COLO829 (cell line): ENCODE measurements at regions not wholly inside any gene's neighbourhood (a gene's known extent, or its start where the extent isn't known, plus 50 kb on each side); places are given as distances from the start of the nearest gene placed in this dataset.
A peak's percentile ranks its signal among the peaks of the same experiment; 100 is the strongest.

Source experiments
- DNase-seq: peaks from one replicate; pipeline ENCODE4 v3.0.0; 2012; ENCODE audit warnings: low spot score

GRCh38 chr1:191895049-191895448, 263.2 kb upstream of the RGS18 start:
- no peak for DNase-seq

GRCh38 chr1:191895462-191896058, 262.7 kb upstream of the RGS18 start:
- DNase-seq, result peak; percentile 9

DNA sequence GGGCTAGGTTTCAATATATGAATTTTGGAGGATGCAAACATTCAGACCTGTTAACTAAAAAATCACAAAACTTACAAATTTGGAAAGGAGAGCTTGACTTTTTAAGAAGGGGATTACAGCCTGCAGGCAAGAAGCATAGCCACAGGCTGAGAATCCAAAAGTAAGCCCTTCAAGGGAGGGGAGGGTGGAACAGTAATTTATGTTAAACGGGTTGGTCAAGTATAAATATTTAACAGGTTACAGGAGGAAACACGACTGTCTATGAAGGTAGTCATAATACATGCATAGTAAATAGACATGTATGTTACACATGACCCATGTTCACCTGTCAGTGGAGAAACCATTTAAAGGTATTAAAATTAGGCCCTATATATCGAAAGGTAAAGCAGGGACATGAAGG, 261.1 kb upstream of the RGS18 start:
- DNase-seq, result no peak

DNA sequence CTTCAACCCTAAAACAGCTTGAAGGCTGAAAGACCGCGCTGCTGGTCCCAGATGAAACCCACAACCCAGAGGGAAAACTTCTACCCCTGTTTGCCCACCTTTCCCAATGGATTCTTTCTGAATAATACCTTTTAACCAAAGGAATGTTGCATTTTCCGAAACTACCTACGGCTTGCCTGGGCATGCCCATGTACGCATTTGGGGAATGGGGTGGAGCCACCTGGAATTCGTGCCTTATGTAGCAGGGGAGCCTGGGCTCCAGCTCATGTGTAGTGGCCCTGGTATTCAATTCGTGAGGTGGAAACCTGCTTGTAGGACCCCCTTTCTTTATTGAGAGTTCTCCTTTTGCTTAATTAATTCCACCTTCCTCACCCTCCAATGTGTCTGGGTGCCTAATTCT, 256.6 kb upstream of the RGS18 start:
- DNase-seq, result no peak

- no peak for DNase-seq
These were observed 253.3 kb upstream of the RGS18 start for GRCh38 chr1:191904991-191905390.

- no peak for DNase-seq
These were observed 252.5 kb upstream of the RGS18 start for GRCh38 chr1:191905781-191906180.

- no peak for DNase-seq
These were observed 251.1 kb upstream of the RGS18 start for GRCh38 chr1:191907121-191907520.

DNA sequence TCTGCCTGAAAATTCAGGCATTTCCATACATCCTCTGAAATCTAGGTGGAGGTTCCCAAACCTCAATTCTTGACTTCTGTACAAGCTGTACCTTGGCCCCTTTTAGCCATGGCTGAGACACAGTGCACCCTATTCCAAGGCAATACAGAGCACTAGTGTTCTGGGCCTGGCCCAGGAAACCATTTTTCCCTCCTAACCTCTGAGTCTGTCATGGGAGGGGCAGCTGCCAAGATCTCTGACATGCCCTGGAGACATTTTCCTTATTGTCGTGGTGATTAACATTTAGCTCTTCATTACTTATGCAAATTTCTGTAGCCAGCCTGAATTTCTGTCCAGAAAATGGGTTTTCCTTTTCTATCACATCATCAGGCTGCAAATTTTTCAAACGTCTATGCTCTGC, 248.0 kb upstream of the RGS18 start:
- DNase-seq, result no peak

DNA sequence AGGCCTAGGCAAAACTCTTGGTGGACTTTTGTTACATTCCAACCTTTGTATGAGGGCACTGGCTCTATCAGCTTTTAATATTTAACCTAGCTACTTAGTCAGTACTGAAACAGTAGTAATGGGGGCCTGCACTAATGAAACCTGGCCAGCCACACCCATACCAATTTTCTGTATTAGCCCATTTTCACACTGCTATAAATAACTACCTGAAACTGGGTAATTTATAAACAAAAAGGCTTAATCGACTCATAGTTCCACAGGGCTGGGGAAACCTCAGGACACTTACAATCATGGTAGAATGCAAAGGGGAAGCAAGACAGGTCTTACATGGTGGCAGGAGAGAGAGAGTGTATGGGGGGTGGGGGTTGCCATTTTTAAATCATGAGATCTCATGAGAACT, 245.7 kb upstream of the RGS18 start:
- no peak for DNase-seq

DNA sequence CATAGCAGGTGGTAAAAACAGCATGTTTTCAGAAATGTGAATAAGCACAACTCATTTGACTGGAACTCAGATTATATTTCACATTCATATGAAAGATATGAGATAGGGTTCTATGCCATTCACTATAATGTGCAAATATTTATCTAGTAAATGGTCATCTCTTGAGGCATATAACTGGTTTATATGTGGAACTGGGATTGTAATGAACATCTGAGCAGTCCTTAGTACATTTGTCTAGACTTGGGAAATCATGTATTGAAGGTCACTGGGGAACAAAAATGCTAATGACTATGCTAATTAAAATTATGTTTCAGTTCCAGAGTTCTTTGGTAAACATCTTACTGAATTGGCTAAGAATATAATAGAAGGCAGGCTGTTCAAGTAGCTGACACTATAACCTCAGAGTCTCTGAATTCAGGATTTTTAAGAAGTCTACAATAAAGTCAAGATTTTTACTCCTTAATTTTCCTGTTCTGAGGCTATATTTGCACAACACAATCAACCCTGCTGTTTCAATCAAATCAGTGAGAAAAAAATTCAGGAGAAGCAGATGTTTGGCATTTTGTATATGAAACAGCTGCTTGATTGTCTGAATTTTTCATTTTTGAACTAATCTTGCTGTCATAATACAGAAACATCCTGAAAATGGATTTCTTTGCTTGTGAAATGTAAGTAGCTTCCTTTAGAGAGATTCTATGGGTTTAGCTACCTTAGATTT, 244.8 kb upstream of the RGS18 start:
- no peak for DNase-seq

DNA sequence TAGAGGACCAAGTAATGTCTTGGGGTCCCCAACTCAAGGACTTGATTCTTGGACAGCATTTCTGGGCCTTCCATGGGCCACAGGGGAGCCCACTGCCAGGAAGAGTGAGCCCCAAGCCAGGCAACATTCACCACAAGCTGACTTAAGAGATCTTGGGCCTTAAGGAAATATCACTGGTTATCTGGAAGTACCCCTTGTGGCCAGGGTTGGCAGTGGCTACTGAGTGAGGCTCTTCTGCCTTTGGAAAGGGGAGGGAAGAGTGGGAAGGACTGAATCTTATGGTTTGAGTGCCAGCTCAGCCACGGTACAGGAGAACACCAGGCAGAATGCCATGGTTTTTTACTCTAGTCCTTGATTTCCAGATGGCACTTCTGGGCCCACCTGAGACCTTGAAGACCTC, 228.9 kb upstream of the RGS18 start:
- no peak for DNase-seq

DNA sequence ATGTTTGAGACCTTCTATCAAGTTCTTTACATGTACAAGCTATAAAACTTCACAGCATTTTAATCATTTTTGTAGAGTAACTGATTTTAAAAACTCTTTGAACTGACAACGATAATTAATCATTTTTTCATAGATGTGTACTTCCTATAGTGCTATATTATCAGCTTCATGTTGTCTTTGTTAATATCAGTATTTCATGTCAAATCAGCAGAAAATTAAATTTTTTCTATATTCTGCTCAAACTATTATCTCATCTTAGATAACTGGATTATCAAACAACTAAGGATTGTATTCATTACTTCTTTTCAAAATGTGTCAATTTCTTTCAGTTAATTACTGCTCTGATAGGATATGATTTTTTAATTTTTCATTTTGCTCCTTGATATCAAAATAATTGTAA, 214.6 kb upstream of the RGS18 start:
- no peak for DNase-seq

DNA sequence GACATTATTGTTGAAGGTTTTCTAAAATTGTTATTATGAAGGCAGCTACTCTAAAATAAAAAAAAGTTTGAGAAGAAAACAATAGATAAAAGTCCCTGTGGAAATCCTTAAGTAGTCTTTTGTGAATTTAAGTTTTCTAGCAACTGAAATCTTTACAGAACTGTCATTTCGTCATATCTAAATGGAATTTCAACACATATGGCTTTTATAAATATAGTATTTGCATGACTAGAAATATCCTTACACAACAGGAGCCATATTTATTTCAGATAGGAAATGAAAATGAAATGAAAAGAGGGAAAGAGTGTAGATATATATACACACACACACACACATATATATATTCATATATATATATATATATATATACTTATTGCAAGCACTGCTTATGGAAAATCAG, 204.7 kb upstream of the RGS18 start:
- no peak for DNase-seq

GRCh38 chr1:191959856-191960255, 198.4 kb upstream of the RGS18 start:
- DNase-seq, result peak; percentile 13

DNA sequence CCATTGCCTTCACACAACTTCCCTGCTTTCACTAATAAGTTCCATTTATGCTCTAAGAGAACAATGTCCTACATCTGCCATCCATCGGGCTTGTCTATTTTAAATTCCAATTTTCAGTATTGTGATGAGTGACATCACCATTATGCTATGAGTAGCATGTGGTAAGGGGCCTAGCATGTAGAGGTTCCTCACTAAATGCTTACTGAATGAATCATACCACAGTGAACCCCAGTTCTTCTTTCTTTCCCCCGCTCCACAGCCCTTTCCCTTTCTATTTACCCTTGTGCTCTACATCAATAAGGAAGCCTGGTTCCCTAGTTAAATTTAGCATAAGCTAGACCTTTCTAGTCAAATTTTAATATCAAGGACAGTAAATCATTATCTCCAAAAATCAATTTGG, 195.0 kb upstream of the RGS18 start:
- DNase-seq, result no peak

DNA sequence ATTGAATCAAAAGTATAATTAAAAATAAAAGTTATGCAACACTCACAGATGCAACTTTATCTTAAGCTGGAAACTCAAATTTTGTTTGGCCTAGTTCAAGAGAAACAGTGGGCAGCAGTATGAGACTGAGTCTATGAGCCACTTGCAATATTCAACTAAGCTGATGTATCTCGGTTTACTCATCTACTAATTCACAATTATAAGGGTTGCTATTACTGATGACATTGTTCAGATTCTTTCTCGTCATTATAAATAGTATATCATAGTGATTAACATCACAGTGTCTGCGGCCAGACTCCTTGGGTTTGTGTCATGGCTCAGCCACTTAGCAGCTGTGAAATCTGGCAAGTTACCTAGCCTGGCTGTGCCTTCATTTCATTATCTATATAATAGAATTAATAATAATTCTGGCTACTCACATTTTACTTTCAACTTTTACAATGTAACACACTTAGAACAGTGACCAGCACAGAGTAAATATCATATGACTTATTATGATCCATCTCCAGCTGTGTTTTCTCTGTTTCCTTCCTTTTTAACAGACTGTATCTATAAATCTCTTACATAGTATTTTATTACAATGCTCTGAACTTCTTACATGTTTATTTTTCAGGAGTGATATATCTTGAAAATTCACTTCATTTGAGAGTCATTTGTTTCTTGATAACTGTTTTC, 194.3 kb upstream of the RGS18 start:
- no peak for DNase-seq

DNA sequence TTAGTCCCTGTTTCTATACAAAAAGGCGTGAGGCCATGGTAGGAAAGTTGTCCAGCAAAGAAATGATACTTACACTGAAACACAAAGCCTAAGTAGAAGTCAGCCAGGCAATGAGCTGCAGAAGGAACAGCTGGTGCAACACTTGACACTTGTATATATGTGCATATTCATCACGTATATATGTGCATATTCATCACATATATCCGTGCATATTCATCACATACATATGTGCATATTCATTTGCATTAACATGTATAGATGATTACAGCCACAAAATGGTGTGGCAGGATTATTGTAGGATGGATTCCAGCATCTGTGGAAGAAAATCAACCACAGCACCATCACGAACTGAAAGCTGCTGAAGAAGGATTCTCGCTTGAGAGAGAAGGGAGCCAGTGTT, 189.0 kb upstream of the RGS18 start:
- no peak for DNase-seq

DNA sequence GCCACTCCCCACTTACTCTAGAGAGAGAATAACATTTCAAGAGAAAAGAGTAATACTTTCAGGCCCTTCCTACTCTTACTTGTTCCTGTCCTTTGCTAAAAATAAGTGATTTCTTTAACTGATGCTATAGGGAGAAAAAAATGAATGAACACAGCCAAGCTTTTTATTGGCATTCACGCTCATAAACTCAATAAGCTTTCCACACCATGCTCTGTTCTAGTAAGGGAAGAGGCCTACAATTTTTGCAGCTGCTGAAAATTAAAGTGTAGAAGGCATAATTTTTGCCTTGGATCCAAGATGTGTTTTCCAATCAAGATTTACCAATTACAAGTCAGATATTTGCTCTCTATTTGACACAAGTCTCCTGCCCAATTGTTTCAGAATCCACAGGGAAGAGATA, 188.1 kb upstream of the RGS18 start:
- DNase-seq, result no peak

- no peak for DNase-seq
These were observed 186.8 kb upstream of the RGS18 start for GRCh38 chr1:191971447-191971846.

DNA sequence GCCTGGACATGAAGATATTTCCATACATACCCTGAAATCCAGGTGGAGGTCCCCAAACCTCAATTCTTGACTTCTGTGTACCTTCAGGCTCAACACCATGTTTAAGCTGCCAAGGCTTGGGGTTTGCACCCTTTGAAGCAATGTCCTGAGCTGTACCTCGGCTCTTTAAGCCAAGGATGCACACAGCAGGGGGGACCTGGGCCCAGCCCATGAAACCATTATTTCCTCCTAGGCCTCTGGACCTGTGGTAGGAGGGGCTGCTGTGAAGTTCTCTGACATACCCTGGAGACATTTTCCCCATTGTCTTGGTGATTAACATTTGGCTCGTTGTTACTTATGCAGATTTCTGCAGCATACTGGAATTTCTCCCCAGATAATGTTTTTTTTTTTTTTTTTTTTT, 184.3 kb upstream of the RGS18 start:
- DNase-seq, result no peak

DNA sequence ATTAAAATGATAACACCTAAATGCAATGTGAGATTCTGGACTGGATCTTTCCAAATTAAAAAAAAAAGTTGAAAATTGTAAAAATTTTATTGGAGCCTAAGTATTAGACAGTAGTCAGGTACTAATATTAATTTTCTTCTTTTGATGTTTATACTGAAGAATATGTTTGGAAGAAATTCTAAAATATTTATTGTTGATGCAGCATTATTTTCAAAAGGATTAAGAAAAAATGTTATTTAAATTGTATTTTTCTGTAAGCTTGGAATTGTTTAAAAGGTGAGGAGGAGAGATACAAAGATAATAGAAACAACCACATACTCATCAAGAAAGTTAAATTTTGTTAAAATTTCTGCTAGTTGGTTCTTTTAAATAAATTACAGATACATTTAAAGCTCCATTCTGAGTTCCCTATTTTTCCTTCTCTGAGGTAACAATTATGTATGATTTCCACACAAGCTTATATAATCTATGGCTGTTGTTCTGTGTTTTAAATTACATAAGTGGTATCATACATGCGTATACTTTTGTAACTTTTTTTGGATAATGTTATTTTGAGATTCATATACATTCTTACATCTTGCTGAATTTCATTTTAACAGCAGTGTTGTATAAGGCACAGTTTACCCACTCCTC, 180.3 kb upstream of the RGS18 start:
- no peak for DNase-seq

- DNase-seq, result no peak
These were observed 173.4 kb upstream of the RGS18 start for GRCh38 chr1:191984856-191985255.

- DNase-seq, result no peak
These were observed 166.1 kb upstream of the RGS18 start for GRCh38 chr1:191992118-191992517.
